ENCODE measurements at regions not wholly inside any gene's neighbourhood (a gene's known extent, or its start where the extent isn't known, plus 50 kb on each side); places are given as distances from the start of the nearest gene placed in this dataset.

DNA sequence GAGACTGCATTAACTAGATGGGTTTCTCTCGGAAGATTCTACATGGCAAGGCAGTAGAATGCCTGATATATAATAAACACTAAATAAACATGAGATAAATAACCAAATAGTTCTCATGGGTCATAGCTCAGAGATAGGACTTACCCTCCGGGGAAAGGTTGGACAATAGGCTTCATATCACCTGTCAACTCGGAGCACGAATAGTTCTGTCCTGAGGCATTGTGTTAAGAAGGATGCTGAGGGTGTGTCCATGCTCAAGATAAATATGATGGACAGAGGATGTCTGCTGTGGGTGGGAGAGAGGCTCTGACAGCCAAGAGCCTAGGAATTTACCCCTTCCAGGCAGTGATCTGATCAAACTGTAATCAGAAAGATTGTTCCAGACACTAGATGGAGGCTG is 474.0 kb downstream of the MIAT start:
- no peak for TF ChIP-seq Cebpa-rat (IDR thresholded peaks at IDR 0.05)
- Histone ChIP-seq H3K27ac (peak overlapping the region in 1 of 11 experiments; percentile 86; a peak in 1 of 22 replicates), H3K4me1 (peaks cover 30 to 90% (median 66%) of the 10 kb centered on the region in 10 experiments), H4K20me1 (no peaks in the 10 kb centered on the region), H3K27me3 (no peaks in the 10 kb centered on the region), H3K9me3 (replicated peaks in 1 of 11) (peaks cover 0 to 6% (median 1%) of the 10 kb centered on the region in 11 experiments; a peak in 10 of 22 replicates), H3K9ac (no peak overlapping the region), H3K4me2 (peak overlapping the region in 6 of 11 experiments; percentile 75 to 96 (median 84); a peak in 11 of 22 replicates), H3K36me3 (no peaks in the 10 kb centered on the region), H3K4me3 (no peak overlapping the region)

DNA sequence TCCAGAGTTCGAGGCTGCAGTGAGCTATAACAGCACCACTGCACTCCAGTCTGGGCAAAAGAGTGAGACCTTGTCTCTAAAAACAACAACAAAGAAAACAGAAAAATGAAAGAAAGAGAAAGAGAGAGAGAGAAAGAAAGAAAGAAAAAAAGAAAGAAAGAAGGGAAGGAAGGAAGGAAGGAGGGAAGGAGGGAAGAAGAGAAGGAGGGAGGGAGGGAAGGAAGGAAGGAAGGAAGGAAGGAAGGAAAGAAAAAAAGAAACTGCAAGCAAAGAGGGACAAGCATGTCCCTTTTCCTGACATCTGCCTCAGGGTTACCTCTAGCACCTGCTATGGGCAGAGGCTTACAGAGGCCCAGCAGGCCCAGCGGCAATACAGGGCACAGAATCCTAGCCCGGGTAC is 475.0 kb downstream of the MIAT start:
- H3K4me3 ChIP-seq: peak overlapping the region in 4 of 10 experiments; percentile 30 to 33 (median 32); a peak in 4 of 20 replicates
- H3K4me1 ChIP-seq: peaks cover 30 to 89% (median 66%) of the 10 kb centered on the region in 10 experiments
- no peaks in the 10 kb centered on the region for H4K20me1 ChIP-seq
- peak overlapping the region in 9 of 11 experiments; percentile 26 to 77 (median 53); a peak in 12 of 22 replicates for H3K9ac ChIP-seq
- peaks cover 5 to 16% (median 10%) of the 10 kb centered on the region in 11 experiments; a peak in 19 of 22 replicates for H3K9me3 ChIP-seq (replicated peaks in 1 of 11)
- no peaks in the 10 kb centered on the region for H3K27me3 ChIP-seq
- H3K4me2 ChIP-seq: peak overlapping the region; percentile 75 to 96 (median 83)
- TF ChIP-seq Cebpa-rat (IDR thresholded peaks at IDR 0.05): no peak
- peak overlapping the region in 10 of 11 experiments; percentile 4 to 92 (median 86); a peak in 17 of 22 replicates for H3K27ac ChIP-seq
- H3K36me3 ChIP-seq: no peaks in the 10 kb centered on the region

DNA sequence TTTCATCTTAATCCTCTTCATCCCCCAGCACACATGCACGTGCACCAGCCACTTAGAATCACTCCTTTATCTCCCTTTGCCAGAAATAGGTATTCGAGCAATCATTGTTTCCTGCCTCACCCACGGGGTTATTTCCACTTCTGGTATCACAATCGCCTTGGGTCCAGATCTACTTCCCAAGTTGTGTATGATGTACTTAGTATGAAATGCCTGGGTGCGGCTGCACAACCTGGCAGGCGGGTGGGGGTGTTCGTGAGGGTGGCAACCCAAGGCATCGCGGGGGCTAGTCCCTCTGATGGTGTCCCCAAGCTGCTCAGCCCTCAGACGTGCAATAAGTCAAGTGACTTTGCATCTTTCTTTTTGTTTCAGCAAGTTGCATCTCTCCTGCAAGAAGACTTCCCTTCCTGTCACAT is 475.6 kb downstream of the MIAT start:
- Histone ChIP-seq H3K4me1 (peaks cover 30 to 82% (median 65%) of the 10 kb centered on the region in 10 experiments), H3K9me3 (replicated peaks in 1 of 11) (peaks cover 5 to 16% (median 10%) of the 10 kb centered on the region in 11 experiments; a peak in 19 of 22 replicates), H3K9ac (peak overlapping the region in 9 of 11 experiments; percentile 26 to 77 (median 53); a peak in 13 of 22 replicates), H3K27ac (peak overlapping the region in 9 of 11 experiments; percentile 48 to 92 (median 86); a peak in 17 of 22 replicates), H3K4me2 (peak overlapping the region; percentile 75 to 96 (median 83)), H3K4me3 (peak overlapping the region in 4 of 10 experiments; percentile 30 to 33 (median 32); a peak in 6 of 20 replicates), H3K36me3 (no peaks in the 10 kb centered on the region), H4K20me1 (no peaks in the 10 kb centered on the region), H3K27me3 (no peaks in the 10 kb centered on the region)
- TF ChIP-seq Cebpa-rat (IDR thresholded peaks at IDR 0.05): peak in 4 of 11 experiments; percentile 22 to 55 (median 30); a peak in 3 of 22 replicates

DNA sequence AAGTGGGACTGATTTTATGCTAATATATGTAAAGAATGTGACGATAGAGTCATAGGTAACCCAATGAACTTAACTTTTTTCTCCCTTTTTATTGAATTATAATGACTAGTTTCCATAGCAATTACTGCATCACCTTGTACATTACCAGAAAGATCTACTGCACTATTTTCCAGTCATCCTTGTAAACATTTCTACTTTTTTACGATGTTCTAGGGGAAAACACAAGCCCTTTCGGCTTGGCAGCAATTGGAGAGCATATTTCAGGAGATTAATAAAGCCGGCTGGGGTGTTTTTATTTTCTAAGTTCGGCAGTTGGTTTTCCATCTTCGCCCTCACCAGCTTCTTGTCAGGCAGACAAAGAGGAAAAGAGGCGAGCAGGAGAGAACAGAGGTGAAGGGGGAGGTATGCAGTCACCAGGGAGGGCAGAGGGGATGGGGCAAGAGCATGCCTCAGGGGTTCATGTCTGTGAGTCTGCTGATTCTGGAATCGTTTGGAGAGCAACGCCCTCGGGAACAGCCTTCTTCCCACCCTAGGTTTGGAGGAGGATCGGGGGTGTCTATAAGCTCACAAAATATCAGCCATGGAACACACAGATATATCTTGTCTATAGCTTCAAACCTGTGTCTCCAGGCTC is 476.4 kb downstream of the MIAT start:
- H3K4me1 ChIP-seq: peaks cover 30 to 75% (median 59%) of the 10 kb centered on the region in 10 experiments
- H3K36me3 ChIP-seq: no peaks in the 10 kb centered on the region
- H3K4me3 ChIP-seq: peak overlapping the region in 2 of 10 experiments; percentile 13 to 28; a peak in 1 of 20 replicates
- TF ChIP-seq Cebpa-rat (IDR thresholded peaks at IDR 0.05): no peak
- H3K27me3 ChIP-seq: no peaks in the 10 kb centered on the region
- peak overlapping the region; percentile 75 to 96 (median 83) for H3K4me2 ChIP-seq
- no peaks in the 10 kb centered on the region for H4K20me1 ChIP-seq
- H3K27ac ChIP-seq: peak overlapping the region in 10 of 11 experiments; percentile 58 to 92 (median 86); a peak in 20 of 22 replicates
- peaks cover 5 to 16% (median 10%) of the 10 kb centered on the region in 11 experiments; a peak in 19 of 22 replicates for H3K9me3 ChIP-seq (replicated peaks in 1 of 11)
- peak overlapping the region in 9 of 11 experiments; percentile 37 to 77 (median 68); a peak in 17 of 22 replicates for H3K9ac ChIP-seq

DNA sequence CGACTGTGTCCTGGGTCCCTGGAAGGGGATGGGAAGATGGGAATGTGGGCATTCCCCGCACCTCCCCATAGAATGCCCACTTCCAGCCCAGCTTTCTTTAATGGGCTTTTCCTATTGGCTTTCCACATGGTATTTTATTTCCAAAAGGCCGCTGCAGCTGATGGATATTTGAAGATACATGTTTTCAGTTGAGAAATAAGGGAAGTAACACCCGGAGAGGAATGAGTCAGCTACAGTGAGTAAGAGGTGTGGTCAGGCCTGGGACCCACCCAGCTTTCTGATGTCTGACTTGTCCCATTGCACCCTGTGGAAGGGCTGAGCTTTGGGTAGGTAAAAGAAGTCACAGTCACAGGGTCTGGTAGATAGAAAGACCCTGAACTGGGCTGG is 476.9 kb downstream of the MIAT start:
- TF ChIP-seq Cebpa-rat (IDR thresholded peaks at IDR 0.05): no peak; a peak in 1 of 22 replicates
- Histone ChIP-seq H3K27me3 (no peaks in the 10 kb centered on the region), H3K27ac (peak overlapping the region in 10 of 11 experiments; percentile 58 to 92 (median 86); a peak in 20 of 22 replicates), H3K36me3 (no peaks in the 10 kb centered on the region), H3K9ac (peak overlapping the region in 9 of 11 experiments; percentile 37 to 77 (median 68); a peak in 17 of 22 replicates), H3K9me3 (replicated peaks in 1 of 11) (peaks cover 5 to 16% (median 10%) of the 10 kb centered on the region in 11 experiments; a peak in 19 of 22 replicates), H3K4me3 (peak overlapping the region in 2 of 10 experiments; percentile 13 to 28; a peak in 2 of 20 replicates), H4K20me1 (no peaks in the 10 kb centered on the region), H3K4me2 (peak overlapping the region; percentile 75 to 96 (median 83)), H3K4me1 (peaks cover 30 to 70% (median 54%) of the 10 kb centered on the region in 10 experiments)

DNA sequence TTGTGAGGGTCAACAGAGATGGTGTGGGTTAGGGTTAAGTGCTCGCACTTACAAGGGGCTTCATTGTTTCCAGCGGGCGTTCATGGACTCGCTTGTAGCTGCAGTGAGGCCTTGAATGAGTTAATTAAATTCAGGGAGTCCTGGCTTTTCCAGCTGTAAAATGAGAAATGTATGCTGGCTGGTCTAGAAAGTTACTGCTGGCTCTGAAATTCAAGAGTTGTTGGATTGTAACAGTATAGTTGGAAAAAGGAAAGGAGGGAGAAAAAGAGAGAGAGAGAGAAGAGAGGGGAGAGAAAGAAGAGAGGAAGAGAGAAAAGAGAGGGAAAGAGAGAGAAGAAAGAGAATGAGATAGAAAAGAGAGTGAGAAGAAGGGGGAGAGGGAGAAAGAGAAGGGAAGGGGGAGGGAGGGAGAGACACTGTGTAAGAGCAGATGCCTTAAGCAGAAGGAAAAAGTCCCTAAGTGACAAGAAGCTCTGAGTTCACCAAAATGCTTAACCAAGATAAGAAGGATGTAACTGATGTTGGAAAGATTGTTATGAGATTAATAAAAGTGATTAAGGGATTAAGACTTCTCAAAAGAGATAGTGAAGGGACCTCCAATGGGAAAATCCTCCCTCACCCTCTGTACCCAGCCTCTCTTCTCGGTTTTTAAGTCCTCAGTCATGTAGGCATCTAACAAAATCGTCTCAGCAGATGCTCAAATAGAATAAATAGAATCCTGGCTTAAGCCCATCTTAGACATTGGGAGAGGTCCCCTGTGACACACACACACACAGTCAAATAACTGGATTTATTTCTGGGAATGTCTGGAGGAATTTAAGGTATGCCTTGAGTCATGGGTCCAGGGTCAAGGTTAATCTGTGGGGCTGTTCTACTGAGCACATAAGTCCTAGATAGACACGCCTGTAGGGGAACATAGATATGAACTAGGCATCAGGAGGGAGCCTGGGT is 477.9 kb downstream of the MIAT start:
- Histone ChIP-seq H3K36me3 (no peaks in the 10 kb centered on the region), H3K4me3 (peak overlapping the region in 1 of 10 experiments; percentile 14; a peak in 1 of 20 replicates), H3K9me3 (replicated peaks in 1 of 11) (peaks cover 5 to 16% (median 10%) of the 10 kb centered on the region in 11 experiments; a peak in 19 of 22 replicates), H3K9ac (peak overlapping the region in 5 of 11 experiments; percentile 68 to 77 (median 73); a peak in 4 of 22 replicates), H3K27ac (peak overlapping the region in 10 of 11 experiments; percentile 56 to 92 (median 86); a peak in 20 of 22 replicates), H3K4me1 (peaks cover 30 to 60% (median 47%) of the 10 kb centered on the region in 10 experiments), H4K20me1 (no peaks in the 10 kb centered on the region), H3K4me2 (peak overlapping the region in 10 of 11 experiments; percentile 75 to 96 (median 84); a peak in 19 of 22 replicates), H3K27me3 (no peaks in the 10 kb centered on the region)
- no peak for TF ChIP-seq Cebpa-rat (IDR thresholded peaks at IDR 0.05)

DNA sequence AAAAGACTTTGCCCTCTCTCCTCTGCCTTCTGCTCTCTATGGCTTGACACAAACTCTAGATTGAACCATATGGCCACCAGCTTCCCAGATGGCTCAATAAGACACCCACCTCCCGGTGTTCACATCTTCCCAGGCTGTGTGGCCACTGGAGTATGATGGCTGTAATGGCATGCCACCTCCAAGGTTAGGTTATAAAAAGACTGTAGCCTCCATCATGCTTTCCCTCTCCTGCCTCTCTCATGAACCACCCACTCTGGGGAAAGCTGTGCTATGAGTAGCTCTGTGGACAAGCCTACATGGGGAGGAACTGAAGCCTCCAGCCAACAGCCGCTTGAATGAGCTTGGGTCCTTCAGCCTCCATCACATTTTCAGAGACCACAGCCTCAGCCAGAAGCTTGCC is 479.2 kb downstream of the MIAT start:
- no peak for TF ChIP-seq Cebpa-rat (IDR thresholded peaks at IDR 0.05)
- Histone ChIP-seq H3K36me3 (no peaks in the 10 kb centered on the region), H3K4me1 (peaks cover 30 to 47% (median 41%) of the 10 kb centered on the region in 10 experiments), H3K4me2 (no peak overlapping the region), H3K4me3 (no peak overlapping the region), H3K9ac (no peak overlapping the region), H4K20me1 (no peaks in the 10 kb centered on the region), H3K27ac (no peak overlapping the region), H3K27me3 (no peaks in the 10 kb centered on the region), H3K9me3 (replicated peaks in 1 of 11) (peaks cover 5 to 16% (median 10%) of the 10 kb centered on the region in 11 experiments; a peak in 19 of 22 replicates)

DNA sequence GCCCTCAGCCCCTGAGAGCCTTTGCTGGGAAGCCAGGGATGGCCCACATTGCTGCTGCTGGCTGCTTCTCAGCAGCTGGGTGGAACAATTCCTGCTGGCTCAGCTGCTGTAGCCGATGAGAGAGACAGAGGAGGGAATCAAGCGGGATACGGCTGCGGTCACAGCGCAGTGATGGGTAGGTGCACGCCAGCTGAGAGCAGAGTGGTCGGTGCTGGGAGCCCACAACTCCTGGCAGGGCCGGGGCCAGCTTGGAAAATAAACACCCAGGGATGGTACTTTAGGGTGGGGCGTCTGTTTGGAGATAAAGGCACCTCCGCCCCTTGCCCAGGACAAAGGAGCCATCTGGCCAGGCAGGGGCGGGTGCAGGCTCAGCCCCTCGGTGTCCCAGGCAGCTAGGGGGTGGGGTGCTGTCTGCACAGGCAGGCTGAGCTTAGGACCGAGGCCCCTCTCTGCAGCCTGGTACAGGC is 480.5 kb downstream of the MIAT start:
- Histone ChIP-seq H3K36me3 (no peaks in the 10 kb centered on the region), H3K4me2 (0 out of 22 replicates have a peak overlapping the region, but pooled peaks of 1 of the 11 experiments have one; percentile 1), H4K20me1 (no peaks in the 10 kb centered on the region), H3K4me3 (no peak overlapping the region), H3K9me3 (replicated peaks in 1 of 11) (peaks cover 5 to 16% (median 10%) of the 10 kb centered on the region in 11 experiments; a peak in 19 of 22 replicates), H3K4me1 (peaks cover 19 to 34% (median 28%) of the 10 kb centered on the region in 10 experiments), H3K27ac (0 out of 22 replicates have a peak overlapping the region, but pooled peaks of 1 of the 11 experiments have one; percentile 2), H3K9ac (no peak overlapping the region), H3K27me3 (no peaks in the 10 kb centered on the region)
- no peak for TF ChIP-seq Cebpa-rat (IDR thresholded peaks at IDR 0.05)

Data from BLaER1 treated with 17β-estradiol and CSF1 and Interleukin-3, amounts not matched to agents 10 nM and 100 nM (cell line).